ENCODE measurements at regions not wholly inside any gene's neighbourhood (a gene's known extent, or its start where the extent isn't known, plus 50 kb on each side); places are given as distances from the start of the nearest gene placed in this dataset.

GRCh38 chr13:79185580-79185979 is 220.5 kb downstream of the RBM26 start (continued):
- TF ChIP-seq SIX1 (CRISPR knock-in tag; IDR thresholded peaks at IDR 0.05; ENCODE audit: borderline replicate concordance) = no peak
- TF ChIP-seq ZNF451 (CRISPR knock-in tag; IDR thresholded peaks at IDR 0.05) = no peak
- TF ChIP-seq MAZ (IDR thresholded peaks at IDR 0.05; ENCODE audit: borderline replicate concordance, low read depth, low read length) = no peak
- no peak for TF ChIP-seq MAZ (CRISPR knock-in tag; IDR thresholded peaks at IDR 0.05; ENCODE audit: low read depth)
- TF ChIP-seq ZFP36L2 (CRISPR knock-in tag; IDR thresholded peaks at IDR 0.05) = no peak
- TF ChIP-seq KMT2B (CRISPR knock-in tag; IDR thresholded peaks at IDR 0.05) = no peak
- TF ChIP-seq GTF2F1 (IDR thresholded peaks at IDR 0.05; ENCODE audit: low read length) = no peak
- TF ChIP-seq MED8 (CRISPR knock-in tag; IDR thresholded peaks at IDR 0.05; ENCODE audit: insufficient replicate concordance) = no peak
- no peak for TF ChIP-seq PAF1 (CRISPR knock-in tag; IDR thresholded peaks at IDR 0.05)
- TF ChIP-seq ZMAT3 (CRISPR knock-in tag; conservative IDR thresholded peaks at IDR 0.05) = no peak
- no peak for TF ChIP-seq ZBTB3 (CRISPR knock-in tag; IDR thresholded peaks at IDR 0.05; ENCODE audit: borderline replicate concordance, low read depth)
- TF ChIP-seq, protein P1, sequence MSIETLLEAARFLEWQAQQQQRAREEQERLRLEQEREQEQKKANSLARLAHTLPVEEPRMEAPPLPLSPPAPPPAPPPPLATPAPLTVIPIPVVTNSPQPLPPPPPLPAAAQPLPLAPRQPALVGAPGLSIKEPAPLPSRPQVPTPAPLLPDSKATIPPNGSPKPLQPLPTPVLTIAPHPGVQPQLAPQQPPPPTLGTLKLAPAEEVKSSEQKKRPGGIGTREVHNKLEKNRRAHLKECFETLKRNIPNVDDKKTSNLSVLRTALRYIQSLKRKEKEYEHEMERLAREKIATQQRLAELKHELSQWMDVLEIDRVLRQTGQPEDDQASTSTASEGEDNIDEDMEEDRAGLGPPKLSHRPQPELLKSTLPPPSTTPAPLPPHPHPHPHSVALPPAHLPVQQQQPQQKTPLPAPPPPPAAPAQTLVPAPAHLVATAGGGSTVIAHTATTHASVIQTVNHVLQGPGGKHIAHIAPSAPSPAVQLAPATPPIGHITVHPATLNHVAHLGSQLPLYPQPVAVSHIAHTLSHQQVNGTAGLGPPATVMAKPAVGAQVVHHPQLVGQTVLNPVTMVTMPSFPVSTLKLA (IDR thresholded peaks at IDR 0.05) = no peak
- TF ChIP-seq ZNF326 (CRISPR knock-in tag; IDR thresholded peaks at IDR 0.05; ENCODE audit: borderline replicate concordance) = no peak
- no peak for TF ChIP-seq HIVEP1 (CRISPR knock-in tag; IDR thresholded peaks at IDR 0.05)
- TF ChIP-seq, protein P2, sequence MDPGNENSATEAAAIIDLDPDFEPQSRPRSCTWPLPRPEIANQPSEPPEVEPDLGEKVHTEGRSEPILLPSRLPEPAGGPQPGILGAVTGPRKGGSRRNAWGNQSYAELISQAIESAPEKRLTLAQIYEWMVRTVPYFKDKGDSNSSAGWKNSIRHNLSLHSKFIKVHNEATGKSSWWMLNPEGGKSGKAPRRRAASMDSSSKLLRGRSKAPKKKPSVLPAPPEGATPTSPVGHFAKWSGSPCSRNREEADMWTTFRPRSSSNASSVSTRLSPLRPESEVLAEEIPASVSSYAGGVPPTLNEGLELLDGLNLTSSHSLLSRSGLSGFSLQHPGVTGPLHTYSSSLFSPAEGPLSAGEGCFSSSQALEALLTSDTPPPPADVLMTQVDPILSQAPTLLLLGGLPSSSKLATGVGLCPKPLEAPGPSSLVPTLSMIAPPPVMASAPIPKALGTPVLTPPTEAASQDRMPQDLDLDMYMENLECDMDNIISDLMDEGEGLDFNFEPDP (CRISPR knock-in tag; conservative IDR thresholded peaks at IDR 0.05) = no peak
- TF ChIP-seq TMF1 (CRISPR knock-in tag; IDR thresholded peaks at IDR 0.05; ENCODE audit: low read depth) = no peak
- TF ChIP-seq REST (IDR thresholded peaks at IDR 0.05; ENCODE audit: borderline replicate concordance in 1 of 2, low read depth in 1 of 2, low read length in 2 of 2) = peak in 1 of 2 experiments; percentile 62; a peak in 1 of 4 replicates
- TF ChIP-seq HNF1A (IDR thresholded peaks at IDR 0.05; ENCODE audit: low read depth) = 0 out of 2 replicates have a peak, but pooled peaks have one; percentile 20
- TF ChIP-seq HNF1A (CRISPR knock-in tag; IDR thresholded peaks at IDR 0.05; ENCODE audit: borderline replicate concordance) = no peak
- TF ChIP-seq ZNF205 (CRISPR knock-in tag; IDR thresholded peaks at IDR 0.05) = no peak
- no peak for TF ChIP-seq MED13 (CRISPR knock-in tag; IDR thresholded peaks at IDR 0.05)
- no peak for TF ChIP-seq HNRNPLL (IDR thresholded peaks at IDR 0.05; ENCODE audit: low read depth, low read length, poor library complexity, severe bottlenecking)
